ENCODE measurements at regions not wholly inside any gene's neighbourhood (a gene's known extent, or its start where the extent isn't known, plus 50 kb on each side); places are given as distances from the start of the nearest gene placed in this dataset.
"Not testable (repeated sequence)": the region's sequence is repeated elsewhere in the genome, so short reads cannot be mapped to it uniquely, and the experiment has no call there.

DNA sequence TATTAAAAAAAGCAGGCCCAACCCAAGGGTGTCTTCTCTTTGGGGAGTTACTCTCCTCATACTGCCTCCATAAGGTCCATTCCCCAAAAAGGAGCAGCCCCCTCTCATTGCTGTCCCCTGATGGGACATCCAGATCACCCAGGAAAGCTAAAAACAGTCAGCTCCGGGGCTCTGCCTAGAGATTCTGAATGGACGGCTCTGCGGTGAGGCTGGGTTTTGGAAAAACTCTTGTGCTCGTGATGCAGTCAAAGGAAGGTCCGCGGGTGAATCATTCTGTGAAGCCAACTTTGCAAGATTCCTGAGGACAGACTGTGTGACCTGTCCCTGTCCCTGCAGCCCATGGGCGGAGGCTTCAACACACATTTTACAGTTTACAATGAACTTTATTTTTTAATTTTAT, 351.5 kb downstream of the TYW1 start:
- Mint-ChIP-seq H3K27ac (ENCODE audit: unreplicated experiment) (no peak overlapping the region), H3K36me3 (ENCODE audit: low read depth) (peaks cover 7% of the 10 kb centered on the region), H3K27me3 (ENCODE audit: low read depth) (no peaks in the 10 kb centered on the region), H3K4me1 (no peaks in the 10 kb centered on the region), H3K4me3 (no peak overlapping the region), H3K9me3 (no peaks in the 10 kb centered on the region)
- TF ChIP-seq, protein P1, sequence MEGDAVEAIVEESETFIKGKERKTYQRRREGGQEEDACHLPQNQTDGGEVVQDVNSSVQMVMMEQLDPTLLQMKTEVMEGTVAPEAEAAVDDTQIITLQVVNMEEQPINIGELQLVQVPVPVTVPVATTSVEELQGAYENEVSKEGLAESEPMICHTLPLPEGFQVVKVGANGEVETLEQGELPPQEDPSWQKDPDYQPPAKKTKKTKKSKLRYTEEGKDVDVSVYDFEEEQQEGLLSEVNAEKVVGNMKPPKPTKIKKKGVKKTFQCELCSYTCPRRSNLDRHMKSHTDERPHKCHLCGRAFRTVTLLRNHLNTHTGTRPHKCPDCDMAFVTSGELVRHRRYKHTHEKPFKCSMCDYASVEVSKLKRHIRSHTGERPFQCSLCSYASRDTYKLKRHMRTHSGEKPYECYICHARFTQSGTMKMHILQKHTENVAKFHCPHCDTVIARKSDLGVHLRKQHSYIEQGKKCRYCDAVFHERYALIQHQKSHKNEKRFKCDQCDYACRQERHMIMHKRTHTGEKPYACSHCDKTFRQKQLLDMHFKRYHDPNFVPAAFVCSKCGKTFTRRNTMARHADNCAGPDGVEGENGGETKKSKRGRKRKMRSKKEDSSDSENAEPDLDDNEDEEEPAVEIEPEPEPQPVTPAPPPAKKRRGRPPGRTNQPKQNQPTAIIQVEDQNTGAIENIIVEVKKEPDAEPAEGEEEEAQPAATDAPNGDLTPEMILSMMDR (conservative IDR thresholded peaks at IDR 0.05) = no peak
- DNase-seq (ENCODE audit: low read depth, low spot score) = no peak

DNA sequence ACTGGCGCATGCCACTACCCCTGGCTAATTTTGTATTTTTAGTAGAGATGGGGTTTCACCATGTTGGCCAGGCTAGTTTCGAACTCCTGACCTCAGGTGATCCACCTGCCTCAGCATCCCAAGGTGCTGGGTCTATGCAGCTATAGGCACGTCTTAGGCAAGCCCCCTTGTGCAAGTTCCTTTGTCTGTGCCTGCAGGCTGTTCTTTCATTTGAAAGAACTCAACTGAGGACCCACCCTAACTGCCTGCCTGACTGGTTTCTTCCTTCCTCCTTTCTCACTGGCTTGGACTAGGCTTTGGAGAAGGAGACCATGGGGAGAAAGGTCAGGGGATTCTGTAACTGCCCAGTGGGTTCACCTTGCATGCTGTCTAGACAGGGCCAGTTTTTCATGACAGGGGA, 361.0 kb downstream of the TYW1 start:
- H3K36me3 Mint-ChIP-seq (ENCODE audit: low read depth); H3K27me3 Mint-ChIP-seq (ENCODE audit: low read depth); H3K27ac Mint-ChIP-seq (ENCODE audit: unreplicated experiment); H3K4me1 Mint-ChIP-seq; H3K9me3 Mint-ChIP-seq; DNase-seq (ENCODE audit: low read depth, low spot score); H3K4me3 Mint-ChIP-seq: not testable (repeated sequence)

DNA sequence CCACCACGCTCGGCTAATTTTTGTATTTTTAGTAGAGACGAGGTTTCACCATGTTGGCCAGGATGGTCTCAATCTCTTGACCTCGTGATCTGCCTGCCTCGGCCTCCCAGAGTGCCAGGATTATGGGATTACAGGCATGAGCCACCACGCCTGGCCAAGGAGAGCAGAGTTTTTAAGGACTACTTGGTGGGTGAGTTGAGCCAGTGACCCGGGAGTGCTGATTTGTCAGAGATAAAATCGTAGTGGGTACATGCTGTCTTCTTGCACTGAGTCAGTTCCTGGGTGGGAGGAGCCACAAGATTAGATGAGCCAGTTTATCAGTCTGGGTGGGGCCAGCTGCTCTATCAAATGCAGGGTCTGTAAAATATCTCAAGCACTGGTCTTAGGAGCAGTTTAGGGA, 361.7 kb downstream of the TYW1 start:
- not testable (repeated sequence) for H3K36me3 Mint-ChIP-seq (ENCODE audit: low read depth); H3K4me1 Mint-ChIP-seq; H3K27me3 Mint-ChIP-seq (ENCODE audit: low read depth); H3K4me3 Mint-ChIP-seq; DNase-seq (ENCODE audit: low read depth, low spot score); H3K9me3 Mint-ChIP-seq; H3K27ac Mint-ChIP-seq (ENCODE audit: unreplicated experiment)

DNA sequence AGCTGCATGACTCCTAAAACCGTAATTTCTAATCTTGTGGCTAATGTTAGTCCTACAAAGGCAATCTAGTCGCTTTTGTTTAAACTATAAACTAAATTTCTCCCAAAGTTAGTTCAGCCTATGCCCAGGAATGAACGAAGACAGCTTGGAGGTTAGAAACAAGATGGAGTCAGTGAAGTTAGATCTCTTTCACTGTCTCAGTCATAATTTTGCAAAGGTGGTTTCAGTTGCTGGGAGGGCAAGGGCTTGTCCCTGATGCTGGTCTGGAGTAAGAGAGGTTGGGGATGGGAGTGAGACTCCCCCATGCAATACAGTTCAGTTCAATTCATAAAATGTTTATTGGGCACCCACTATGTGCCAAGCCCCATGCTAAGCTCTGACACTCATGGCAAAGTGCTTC, 362.1 kb downstream of the TYW1 start:
- H3K27me3 Mint-ChIP-seq (ENCODE audit: low read depth); DNase-seq (ENCODE audit: low read depth, low spot score); H3K27ac Mint-ChIP-seq (ENCODE audit: unreplicated experiment); H3K36me3 Mint-ChIP-seq (ENCODE audit: low read depth); H3K4me3 Mint-ChIP-seq; H3K9me3 Mint-ChIP-seq; H3K4me1 Mint-ChIP-seq: not testable (repeated sequence)

DNA sequence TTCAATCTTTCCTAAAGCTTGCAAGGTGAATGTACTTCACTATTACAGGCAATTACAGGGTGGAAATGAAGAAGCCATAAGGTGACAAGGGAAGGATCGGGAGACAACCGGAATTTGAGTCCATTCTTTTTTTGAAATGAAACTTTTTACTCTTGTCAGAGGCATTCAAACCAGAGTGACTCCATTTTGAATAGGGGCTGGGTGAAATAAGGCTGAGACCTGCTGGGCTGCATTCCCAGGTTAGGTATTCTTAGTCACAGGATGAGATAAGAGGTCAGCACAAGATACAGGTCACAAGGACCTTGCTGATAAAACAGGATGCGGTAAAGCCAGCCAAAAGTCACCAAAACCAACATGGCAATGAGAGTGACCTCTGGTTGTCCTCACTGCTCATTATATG, 363.3 kb downstream of the TYW1 start:
- Mint-ChIP-seq H3K27me3 (ENCODE audit: low read depth) (peaks cover 14% of the 10 kb centered on the region), H3K9me3 (peaks cover 2% of the 10 kb centered on the region), H3K36me3 (ENCODE audit: low read depth) (no peaks in the 10 kb centered on the region), H3K4me1 (no peaks in the 10 kb centered on the region), H3K27ac (ENCODE audit: unreplicated experiment) (no peak overlapping the region), H3K4me3 (no peak overlapping the region)
- DNase-seq (ENCODE audit: low read depth, low spot score) = no peak
- TF ChIP-seq, protein P1 (conservative IDR thresholded peaks at IDR 0.05) = no peak

DNA sequence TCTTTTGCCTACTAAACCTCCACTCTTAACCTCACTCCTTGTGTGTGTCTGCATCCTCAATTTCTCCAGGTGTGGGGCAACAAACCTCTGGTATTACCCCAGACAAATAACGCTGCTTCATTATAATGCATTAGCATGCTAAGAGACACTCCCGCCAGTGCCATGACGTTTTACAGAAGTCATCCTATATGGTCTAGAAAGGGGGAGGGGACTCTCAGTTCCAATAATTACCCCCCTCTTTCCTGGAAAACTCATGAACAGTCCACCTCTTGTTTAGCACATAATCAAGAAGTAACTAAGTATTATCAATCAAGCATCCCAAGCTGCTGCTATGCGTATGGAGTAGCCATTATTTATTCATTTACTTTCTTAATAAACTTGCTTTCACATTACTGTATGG, 364.5 kb downstream of the TYW1 start:
- H3K4me1 Mint-ChIP-seq = no peaks in the 10 kb centered on the region
- TF ChIP-seq, protein P1 (conservative IDR thresholded peaks at IDR 0.05) = no peak
- DNase-seq (ENCODE audit: low read depth, low spot score) = no peak
- no peak overlapping the region for H3K4me3 Mint-ChIP-seq
- no peaks in the 10 kb centered on the region for H3K36me3 Mint-ChIP-seq (ENCODE audit: low read depth)
- peaks cover 2% of the 10 kb centered on the region for H3K9me3 Mint-ChIP-seq
- peaks cover 21% of the 10 kb centered on the region for H3K27me3 Mint-ChIP-seq (ENCODE audit: low read depth)
- no peak overlapping the region for H3K27ac Mint-ChIP-seq (ENCODE audit: unreplicated experiment)

DNA sequence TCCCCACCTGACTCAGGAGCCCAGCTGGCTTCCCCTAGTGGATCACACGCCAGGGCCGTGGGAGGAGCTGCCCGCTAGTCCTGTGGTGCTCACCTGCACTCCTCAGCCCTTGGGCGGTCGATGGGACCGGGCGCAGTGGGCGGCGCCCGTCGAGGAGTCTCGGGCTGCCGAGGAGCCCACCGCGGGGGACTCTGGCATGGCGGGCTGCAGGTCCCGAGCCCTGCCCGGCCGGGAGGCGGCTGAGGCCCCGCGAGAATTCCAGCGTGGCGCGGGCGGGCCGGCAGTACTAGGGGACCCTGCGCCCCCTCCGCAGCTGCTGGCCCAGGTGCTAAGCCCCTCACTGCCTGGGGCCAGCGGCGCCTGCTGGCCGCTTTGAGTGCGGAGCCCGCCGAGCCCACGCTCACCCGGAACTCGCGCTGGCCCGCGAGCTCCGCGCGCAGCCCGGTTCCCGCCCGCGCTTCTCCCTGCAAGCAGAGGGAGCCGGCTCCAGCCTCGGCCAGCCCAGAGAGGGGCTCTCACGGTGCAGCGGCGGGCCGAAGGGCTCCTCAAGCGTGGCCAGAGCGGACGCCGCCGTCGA, 367.9 kb downstream of the TYW1 start:
- Mint-ChIP-seq H3K4me3 (no peak overlapping the region), H3K9me3 (no peaks in the 10 kb centered on the region), H3K27ac (ENCODE audit: unreplicated experiment) (no peak overlapping the region), H3K27me3 (ENCODE audit: low read depth) (peaks cover 32% of the 10 kb centered on the region), H3K36me3 (ENCODE audit: low read depth) (no peaks in the 10 kb centered on the region), H3K4me1 (no peaks in the 10 kb centered on the region)
- no peak for DNase-seq (ENCODE audit: low read depth, low spot score)
- TF ChIP-seq, protein P1 (conservative IDR thresholded peaks at IDR 0.05) = peak; percentile 25
